ENCODE measurements at regions not wholly inside any gene's neighbourhood (a gene's known extent, or its start where the extent isn't known, plus 50 kb on each side); places are given as distances from the start of the nearest gene placed in this dataset.

- 86% methylated on average over 6 of the region's 6 CpGs for WGBS (ENCODE audit: missing lambda C conversion rate)
- DNase-seq (ENCODE audit: low read depth in 1 of 2, low spot score in 1 of 2): no peak
- H3K4me3 ChIP-seq: no peak overlapping the region
- no peaks in the 10 kb centered on the region for H3K9me3 ChIP-seq
- no peaks in the 10 kb centered on the region for H3K4me1 ChIP-seq
- H3K27ac ChIP-seq: no peak overlapping the region
- no peak for FAIRE-seq
- ChIA-PET POLR2A (no interaction called here), CTCF (no interaction called here)
- no peak overlapping the region for H3K4me2 ChIP-seq
- TF ChIP-seq POLR2AphosphoS2 (conservative IDR thresholded peaks at IDR 0.05; ENCODE audit: low read length) (no peak), SMC3 (IDR thresholded peaks at IDR 0.05) (no peak), RFX5 (IDR thresholded peaks at IDR 0.05) (no peak), ELK1 (IDR thresholded peaks at IDR 0.05; ENCODE audit: low read depth, low read length) (no peak), RNF2 (IDR thresholded peaks at IDR 0.05; ENCODE audit: borderline replicate concordance, low read depth) (no peak), POLR2A (IDR thresholded peaks at IDR 0.05; ENCODE audit: low read length) (no peak), TFCP2L1 (CRISPR knock-in tag; IDR thresholded peaks at IDR 0.05) (no peak), MYC (IDR thresholded peaks at IDR 0.05; ENCODE audit: borderline replicate concordance, low read length) (no peak), MAX (IDR thresholded peaks at IDR 0.05) (no peak), EHF (CRISPR knock-in tag; IDR thresholded peaks at IDR 0.05) (no peak), KDM5A (IDR thresholded peaks at IDR 0.05) (no peak), ESRRA (IDR thresholded peaks at IDR 0.05; ENCODE audit: borderline replicate concordance, low read length) (no peak), CBX8 (IDR thresholded peaks at IDR 0.05) (no peak), ZFP36 (IDR thresholded peaks at IDR 0.05; ENCODE audit: borderline replicate concordance, partially characterized antibody) (no peak)
- TF ChIP-seq, protein P1, sequence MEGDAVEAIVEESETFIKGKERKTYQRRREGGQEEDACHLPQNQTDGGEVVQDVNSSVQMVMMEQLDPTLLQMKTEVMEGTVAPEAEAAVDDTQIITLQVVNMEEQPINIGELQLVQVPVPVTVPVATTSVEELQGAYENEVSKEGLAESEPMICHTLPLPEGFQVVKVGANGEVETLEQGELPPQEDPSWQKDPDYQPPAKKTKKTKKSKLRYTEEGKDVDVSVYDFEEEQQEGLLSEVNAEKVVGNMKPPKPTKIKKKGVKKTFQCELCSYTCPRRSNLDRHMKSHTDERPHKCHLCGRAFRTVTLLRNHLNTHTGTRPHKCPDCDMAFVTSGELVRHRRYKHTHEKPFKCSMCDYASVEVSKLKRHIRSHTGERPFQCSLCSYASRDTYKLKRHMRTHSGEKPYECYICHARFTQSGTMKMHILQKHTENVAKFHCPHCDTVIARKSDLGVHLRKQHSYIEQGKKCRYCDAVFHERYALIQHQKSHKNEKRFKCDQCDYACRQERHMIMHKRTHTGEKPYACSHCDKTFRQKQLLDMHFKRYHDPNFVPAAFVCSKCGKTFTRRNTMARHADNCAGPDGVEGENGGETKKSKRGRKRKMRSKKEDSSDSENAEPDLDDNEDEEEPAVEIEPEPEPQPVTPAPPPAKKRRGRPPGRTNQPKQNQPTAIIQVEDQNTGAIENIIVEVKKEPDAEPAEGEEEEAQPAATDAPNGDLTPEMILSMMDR (IDR thresholded peaks at IDR 0.05): no peak
- TF ChIP-seq, protein P2, sequence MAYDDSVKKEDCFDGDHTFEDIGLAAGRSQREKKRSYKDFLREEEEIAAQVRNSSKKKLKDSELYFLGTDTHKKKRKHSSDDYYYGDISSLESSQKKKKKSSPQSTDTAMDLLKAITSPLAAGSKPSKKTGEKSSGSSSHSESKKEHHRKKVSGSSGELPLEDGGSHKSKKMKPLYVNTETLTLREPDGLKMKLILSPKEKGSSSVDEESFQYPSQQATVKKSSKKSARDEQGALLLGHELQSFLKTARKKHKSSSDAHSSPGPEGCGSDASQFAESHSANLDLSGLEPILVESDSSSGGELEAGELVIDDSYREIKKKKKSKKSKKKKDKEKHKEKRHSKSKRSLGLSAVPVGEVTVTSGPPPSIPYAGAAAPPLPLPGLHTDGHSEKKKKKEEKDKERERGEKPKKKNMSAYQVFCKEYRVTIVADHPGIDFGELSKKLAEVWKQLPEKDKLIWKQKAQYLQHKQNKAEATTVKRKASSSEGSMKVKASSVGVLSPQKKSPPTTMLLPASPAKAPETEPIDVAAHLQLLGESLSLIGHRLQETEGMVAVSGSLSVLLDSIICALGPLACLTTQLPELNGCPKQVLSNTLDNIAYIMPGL (CRISPR knock-in tag; IDR thresholded peaks at IDR 0.05; ENCODE audit: borderline replicate concordance): no peak
- no peak for ATAC-seq
These were observed 51.5 kb upstream of the TRIM26 start for GRCh38 chr6:30264743-30265142.

- no peak for ATAC-seq
- POLR2A ChIA-PET: no interaction called here
These were observed 50.5 kb upstream of the TRIM26 start for GRCh38 chr6:30263734-30264133.

More at GRCh38 chr6:30263734-30264133, 50.5 kb upstream of the TRIM26 start:
- Histone ChIP-seq H3K27ac (no peak overlapping the region), H3K4me1 (no peaks in the 10 kb centered on the region), H3K4me2 (no peak overlapping the region), H3K4me3 (no peak overlapping the region), H3K9me3 (no peaks in the 10 kb centered on the region)
- 32% methylated on average over 5 of the region's 5 CpGs for WGBS (ENCODE audit: missing lambda C conversion rate)
- DNase-seq (ENCODE audit: low read depth in 1 of 2, low spot score in 1 of 2) (no peak), FAIRE-seq (no peak)
- CTCF ChIA-PET: interaction anchor here (1.4 kb wide), 1 partner anchor 44 kb away, joined by 3 read pairs; no protein-coding TSS in a partner anchor
- no peak for TF ChIP-seq HEYL (CRISPR knock-in tag; IDR thresholded peaks at IDR 0.05)
- no peak for TF ChIP-seq RCOR1 (IDR thresholded peaks at IDR 0.05; ENCODE audit: low read depth, low read length)
- no peak for TF ChIP-seq POLR2AphosphoS2 (conservative IDR thresholded peaks at IDR 0.05; ENCODE audit: low read length)
- no peak for TF ChIP-seq EP300 (IDR thresholded peaks at IDR 0.05)
- TF ChIP-seq EHF (CRISPR knock-in tag; IDR thresholded peaks at IDR 0.05): no peak
- no peak for TF ChIP-seq JUN (IDR thresholded peaks at IDR 0.05)
- TF ChIP-seq CBX2 (IDR thresholded peaks at IDR 0.05; ENCODE audit: borderline replicate concordance, low read depth): no peak
- TF ChIP-seq ZSCAN20 (CRISPR knock-in tag; IDR thresholded peaks at IDR 0.05): no peak
